ENCODE measurements at regions not wholly inside any gene's neighbourhood (a gene's known extent, or its start where the extent isn't known, plus 50 kb on each side); places are given as distances from the start of the nearest gene placed in this dataset.
"Not testable (repeated sequence)": the region's sequence is repeated elsewhere in the genome, so short reads cannot be mapped to it uniquely, and the experiment has no call there.

DNA sequence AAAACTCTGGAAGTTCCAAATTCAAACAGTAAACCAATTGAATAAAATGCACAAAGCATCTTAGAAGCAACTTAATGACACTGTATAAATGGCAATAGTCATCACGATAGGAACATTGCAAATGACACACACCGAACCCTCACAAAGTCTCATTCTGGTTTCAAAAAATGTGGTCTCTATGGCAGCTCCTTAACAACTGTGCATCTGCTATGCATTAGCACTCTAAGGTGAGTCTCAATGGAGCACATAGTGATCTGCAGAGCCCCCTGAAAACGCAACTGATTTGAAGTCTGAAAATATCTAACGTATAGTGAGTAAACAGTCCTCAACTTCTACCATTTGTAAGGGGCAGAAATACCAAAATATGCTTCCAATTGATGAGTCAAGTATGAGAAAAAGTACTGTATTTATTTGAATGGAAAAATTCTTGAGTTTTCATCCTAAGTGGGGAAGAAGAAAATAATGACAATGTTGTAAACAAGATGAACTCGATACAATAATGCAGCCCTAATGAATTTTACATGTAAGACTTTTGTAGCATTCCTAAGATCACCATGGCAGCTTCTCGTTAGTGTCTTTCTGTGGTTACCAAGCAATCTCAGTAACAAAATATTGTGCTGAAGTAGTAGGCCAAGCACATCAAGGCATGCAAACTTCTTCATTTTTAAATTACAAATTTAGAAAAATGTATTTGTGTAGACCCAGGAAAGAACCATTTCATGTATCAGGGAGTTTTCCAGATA, 517.5 kb upstream of the FAM174A start:
- no peak for DNase-seq (ENCODE audit: low read depth)

DNA sequence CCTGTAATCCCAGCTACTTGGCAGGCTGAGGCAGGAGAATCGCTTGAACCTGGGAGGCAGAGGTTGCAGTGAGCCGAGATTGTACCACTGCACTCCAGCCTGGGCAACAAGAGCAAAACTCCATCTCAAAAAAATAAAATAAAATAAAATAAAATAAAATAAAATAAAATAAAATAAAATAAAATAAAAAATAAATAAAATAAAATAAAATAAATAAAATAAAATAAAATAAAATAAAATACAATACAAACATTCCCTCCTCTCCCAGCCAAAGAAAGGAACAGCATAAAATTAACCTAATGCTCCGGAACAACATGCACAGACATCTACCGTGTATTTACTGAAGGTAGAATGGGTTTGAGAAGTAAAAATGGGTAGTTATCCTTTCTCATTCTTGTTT, 521.9 kb upstream of the FAM174A start:
- not testable (repeated sequence) for DNase-seq (ENCODE audit: low read depth)

DNA sequence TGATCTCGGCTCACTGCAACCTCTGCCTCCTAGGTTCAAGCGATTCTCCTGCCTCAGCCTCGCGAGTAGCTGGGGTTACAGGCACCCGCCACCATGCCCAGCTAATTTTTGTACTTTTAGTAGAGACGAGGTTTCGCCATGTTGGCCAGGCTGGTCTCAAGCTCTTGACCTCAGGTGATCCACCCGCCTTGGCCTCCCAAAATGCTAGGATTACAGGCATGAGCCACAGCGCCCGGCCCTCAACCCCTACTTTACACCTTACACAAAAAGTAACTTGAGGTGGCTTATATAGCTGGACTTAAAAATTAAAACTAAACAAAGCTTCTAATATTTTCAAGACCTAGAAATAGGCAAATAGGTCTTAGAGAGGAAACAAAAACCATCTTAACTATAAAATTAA, 524.0 kb upstream of the FAM174A start:
- DNase-seq (ENCODE audit: low read depth) = not testable (repeated sequence)

DNA sequence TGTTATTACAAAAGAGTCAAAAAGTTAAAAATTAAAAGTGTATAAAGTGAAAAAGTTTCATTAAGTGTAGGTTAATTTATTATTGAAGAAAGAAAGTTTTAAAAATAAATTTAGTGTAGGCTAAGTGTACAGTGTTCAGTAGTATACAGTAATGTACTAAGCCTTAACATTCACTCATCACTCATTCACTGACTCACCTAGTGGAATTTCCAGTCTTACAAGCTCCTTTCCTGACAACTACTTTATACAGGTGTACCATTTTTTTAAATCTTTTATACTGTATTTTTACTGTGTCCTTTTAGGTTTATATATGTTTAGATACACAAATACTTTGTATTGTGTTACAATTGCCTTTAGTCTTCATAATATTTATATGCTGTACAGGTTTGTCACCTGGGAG, 530.2 kb upstream of the FAM174A start:
- DNase-seq (ENCODE audit: low read depth) = no peak

DNA sequence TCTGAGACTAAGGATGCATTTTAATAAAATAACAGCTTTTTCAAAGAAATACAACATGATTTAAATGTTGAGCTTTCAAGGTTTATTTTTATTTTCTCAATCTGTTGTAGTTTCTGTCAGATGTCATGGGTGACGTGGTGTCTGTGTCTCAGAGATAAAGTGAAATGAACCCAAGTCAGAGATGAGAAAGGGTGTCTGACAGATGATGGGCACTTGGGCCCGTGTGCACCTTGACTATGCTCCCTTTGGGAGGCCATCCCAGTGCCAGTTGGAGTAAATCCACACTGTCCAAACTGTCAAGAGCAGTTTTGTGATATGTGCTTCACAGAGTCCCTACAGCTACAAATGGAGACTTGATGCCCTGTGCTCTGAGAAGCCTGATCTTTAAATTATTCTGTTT, 536.9 kb upstream of the FAM174A start:
- DNase-seq (ENCODE audit: low read depth) = no peak

DNA sequence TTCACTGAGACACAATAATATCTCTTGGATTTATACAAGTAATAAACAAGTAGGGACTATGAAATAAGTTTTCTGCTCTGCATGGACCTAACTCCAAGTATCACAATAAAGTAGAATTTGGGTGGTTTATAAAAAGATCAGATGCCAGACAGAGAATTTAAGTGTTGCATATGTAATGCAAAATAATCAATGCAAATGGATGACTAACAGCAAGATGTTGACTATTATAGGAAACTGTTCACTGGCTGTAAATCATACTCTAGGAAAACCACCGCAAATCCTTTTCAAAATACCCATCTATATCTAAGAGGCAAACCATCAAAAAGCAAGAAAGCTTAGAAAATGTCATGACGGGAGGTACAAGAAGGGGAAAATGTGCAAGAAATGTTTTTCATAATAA, 539.8 kb upstream of the FAM174A start:
- no peak for DNase-seq (ENCODE audit: low read depth)

DNA sequence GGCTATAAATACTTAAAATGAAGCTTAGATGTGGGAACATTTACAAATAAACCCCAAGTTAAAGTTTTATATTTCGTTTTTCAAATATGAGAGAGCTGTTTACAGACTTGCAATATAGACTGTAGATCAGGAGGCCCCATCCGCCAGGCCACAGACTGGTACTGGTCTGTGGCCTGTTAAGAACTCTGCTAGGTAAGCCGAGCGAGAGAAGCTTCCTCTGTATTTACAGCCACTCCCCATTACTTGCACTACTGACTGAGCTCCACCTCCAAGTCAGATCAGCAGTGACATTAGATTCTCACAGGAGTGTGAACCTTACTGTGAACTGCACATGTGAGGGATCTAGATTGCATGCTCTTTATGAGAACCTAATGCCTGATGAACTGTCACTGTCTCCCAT, 561.4 kb upstream of the FAM174A start:
- DNase-seq (ENCODE audit: low read depth) = no peak

DNA sequence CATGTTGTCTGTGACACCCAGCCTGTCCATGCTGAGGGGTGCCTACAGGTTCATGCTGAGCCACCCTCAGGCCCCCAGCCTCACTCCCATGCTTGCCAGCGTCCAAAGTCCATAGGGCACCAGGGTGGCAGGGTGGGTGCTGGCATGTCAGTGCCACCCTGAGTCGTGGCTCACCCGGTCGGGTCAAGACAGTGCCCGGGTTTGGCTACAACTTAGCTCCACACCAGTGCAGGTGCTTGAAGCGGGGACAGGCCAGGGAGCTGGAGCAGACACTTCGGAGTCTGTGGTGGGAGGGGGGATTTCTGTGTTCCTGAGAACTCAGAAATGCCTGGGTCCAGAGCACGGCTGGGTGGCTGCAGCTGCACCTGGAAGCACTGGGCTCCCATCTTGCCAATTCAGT, 579.2 kb upstream of the FAM174A start:
- DNase-seq (ENCODE audit: low read depth) = no peak

DNA sequence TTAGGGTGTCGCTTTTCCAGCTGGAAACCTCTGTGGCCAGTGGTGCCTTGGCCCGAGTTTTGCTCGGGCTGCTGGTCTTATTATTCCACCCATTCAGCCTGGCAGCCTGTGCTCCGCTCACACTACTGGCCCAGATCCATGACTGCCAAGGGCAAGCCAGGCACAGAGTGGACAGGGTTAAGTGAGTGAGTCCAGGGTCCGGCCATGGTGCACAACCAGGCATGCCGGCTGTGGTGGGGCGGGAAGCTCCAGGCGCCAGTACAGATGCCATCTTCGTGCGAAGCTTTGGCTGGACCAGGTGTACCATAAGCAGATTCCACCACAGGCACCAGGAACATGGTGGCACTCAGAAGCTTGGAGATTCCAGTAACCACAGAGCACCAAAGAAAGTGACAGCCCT, 580.2 kb upstream of the FAM174A start:
- DNase-seq (ENCODE audit: low read depth) = no peak

DNA sequence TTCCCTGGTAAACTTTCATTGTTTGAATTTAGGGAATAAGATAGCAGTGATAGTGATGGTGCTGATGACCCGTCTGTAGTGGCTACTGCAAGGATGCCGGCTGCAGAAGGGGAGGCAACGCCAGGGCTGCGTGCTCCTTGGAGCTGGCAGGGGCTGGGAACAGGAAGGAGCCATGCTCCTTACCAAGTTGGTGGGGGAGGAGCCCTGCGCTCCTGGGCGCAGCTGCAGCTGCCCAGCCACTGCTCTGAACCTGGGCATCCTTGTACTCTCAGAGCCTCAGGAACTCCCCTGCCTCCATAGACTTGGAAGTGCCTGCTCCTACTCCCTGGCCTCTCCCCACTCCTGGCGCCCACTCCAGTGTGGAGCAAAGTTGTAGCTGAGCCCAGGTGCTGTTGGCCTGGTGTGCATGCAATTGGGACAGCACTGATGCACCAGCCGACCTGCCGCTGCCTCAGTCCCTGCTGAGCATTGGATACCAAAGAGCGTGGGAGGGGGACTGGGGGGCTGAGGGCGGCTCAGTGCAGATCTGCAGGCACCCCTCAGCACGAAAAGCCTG, 585.1 kb upstream of the FAM174A start:
- no peak for DNase-seq (ENCODE audit: low read depth)

DNA sequence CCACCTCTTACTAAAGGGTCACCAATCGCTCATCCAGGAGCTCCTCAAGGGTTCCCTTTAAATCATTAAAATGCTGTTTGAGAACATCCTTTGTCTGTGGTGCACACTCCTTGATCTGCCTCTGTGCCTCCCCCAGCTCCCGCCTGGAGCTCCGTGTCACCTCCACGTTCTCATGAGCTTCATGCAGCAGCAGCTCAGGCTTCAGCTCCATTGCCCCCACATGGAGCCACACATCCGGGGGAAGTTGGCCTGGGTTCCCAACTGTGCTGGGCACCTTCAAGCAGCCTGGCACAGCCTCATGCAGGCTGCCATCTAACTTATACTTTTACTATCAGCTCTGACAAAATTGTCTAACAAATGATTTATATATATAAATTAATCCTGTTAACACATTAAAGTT, 585.8 kb upstream of the FAM174A start:
- no peak for DNase-seq (ENCODE audit: low read depth)

DNA sequence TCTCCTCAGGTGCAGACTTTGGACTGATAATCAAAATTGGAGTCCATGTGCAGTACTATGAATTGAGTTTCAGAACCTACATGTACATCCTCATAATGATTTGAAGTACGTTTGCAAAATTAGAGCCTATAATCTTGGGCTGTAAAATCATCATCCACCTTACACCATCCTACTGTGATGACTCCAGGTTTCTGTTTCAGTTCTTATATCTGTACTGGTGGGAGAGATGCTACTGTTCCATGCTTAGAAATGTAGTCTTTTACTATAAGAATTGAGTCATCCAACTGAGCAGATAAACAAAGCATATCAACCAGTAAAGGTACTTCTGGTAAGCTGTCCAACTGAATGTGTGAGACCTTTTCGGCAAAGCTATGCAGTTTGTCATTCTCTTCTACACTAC, 586.3 kb upstream of the FAM174A start:
- no peak for DNase-seq (ENCODE audit: low read depth)

DNA sequence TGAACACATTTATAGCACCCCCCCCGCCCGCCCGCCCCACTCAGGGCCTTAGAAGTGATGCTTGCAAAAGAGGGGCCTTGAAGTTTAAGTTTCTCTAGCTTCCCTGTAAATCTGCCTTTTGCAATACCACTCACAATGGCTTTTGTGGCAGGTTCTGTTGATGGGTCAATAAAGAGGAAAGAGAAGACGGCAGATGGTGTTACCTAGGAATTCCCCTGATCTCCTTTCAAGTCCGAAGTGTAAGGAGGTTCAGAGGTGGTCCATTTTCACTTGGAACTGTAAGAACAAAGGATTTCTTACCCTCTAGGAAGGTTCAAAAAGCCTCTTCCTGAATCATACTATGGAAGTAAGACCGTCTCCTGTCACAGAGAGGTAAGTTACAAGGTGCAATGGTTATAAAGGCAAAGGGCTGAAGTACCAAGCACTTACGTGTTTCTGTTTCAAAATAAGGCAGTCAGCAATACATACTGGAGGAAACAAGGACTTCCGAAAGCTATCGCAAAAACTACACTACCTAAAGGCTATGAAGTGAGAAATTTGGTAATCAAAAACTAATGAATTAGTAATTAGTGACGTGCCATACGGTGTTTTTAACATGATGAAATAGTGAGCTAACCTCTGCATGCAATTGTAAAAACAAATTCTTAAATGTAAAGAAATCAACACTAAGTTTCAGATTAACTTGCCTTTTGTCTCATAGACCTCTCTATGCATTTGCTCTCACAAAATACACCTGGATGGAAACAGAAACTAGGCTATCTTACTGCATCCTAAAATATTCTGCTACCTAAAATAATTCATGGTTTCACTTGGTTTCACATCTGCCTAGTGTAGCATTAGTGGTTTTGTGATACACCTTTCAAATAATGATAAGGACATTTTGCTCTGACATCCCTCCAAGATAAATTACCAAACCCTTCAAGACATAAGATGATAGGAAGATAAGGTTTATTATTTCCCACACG, 589.4 kb upstream of the FAM174A start:
- no peak for DNase-seq (ENCODE audit: low read depth)

DNA sequence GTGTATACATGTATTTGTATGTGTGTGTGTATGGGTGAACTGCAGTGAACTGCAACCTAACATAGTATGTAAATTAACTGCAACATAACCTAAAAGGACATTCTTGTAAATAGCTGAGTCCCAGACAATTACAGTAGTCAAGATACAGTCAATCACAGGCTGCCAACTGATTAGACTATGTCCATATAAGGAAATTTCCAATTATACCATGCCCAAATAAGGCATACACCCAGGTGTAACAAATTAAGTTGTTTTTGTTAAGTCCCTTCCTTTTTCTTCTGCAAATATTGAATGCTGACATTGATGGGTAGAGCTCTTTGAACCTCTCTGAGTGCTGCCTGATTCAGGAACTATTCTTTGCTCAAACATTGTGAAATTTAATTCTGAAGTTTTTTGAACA, 594.6 kb upstream of the FAM174A start:
- DNase-seq (ENCODE audit: low read depth) = no peak

DNA sequence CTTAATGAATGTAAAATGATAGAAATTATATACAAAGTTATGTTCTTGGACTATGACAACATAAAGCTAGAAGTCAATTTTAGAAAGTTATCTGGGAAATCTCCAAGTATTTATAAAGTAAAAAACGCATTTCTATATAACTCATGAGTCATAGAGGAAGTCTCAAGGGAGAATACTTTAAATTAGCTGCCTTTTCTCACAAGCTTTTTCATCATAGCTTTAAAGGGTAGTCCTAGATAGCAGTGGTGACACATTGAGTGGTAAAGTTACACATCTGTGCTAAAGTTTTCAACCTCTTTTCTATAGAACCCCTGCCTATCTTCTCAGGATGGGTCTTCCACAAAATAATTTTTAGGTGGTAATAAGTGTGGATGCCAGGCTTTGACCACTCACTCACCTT, 598.3 kb upstream of the FAM174A start:
- DNase-seq (ENCODE audit: low read depth) = no peak

DNA sequence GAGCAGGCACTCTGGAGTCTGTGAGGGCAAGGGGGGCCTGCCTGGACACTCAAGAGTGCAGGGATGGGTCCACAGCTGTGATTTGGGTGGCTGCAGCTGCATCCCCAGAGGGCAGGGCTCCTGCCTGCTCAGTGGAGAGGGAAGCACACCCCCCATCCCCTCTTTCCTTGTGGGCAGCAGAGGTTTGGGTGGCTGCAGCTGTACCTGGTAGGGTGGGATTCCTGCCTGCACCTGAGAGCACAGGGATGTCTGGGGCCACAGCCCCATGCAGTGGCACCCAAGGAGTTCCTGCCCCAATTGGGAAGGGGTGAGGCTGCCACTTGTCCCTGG, 605.4 kb upstream of the FAM174A start:
- no peak for DNase-seq (ENCODE audit: low read depth)

DNA sequence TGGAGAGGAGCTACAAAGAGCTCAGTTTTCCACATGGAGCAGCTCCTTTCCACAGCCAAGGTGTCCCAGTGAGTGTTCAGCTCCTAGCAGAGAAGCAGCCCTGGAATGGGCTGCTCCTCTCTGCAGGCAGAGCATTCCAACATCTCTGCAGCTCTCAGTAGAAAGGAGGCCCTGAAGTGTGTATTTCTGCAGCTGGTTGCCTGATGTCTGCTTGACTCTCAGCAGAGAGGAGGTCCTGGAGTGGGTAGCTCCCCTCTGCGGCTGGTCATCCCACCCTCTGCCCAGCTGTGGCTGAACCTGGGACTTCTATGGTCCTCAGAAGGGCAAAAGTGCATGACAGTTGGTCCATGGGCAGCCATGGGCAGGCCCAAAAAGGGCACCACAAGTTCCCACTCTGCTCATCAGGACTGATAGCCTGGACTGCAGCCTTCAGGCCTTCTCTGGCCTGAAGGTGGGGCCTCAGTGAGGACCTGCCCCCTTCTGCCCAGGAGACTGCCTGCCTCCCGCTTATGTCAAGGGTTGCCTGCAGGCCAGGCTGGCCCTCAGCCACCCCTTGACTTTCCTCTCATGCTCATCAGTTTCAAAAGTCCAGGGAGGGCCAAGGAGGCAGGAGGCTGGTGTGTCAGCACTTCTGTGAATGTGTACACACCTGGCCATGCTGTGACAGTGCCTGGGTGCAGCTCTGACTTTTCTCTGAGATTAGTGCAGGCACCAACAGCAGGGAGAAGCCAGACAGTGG, 605.9 kb upstream of the FAM174A start:
- DNase-seq (ENCODE audit: low read depth) = no peak

DNA sequence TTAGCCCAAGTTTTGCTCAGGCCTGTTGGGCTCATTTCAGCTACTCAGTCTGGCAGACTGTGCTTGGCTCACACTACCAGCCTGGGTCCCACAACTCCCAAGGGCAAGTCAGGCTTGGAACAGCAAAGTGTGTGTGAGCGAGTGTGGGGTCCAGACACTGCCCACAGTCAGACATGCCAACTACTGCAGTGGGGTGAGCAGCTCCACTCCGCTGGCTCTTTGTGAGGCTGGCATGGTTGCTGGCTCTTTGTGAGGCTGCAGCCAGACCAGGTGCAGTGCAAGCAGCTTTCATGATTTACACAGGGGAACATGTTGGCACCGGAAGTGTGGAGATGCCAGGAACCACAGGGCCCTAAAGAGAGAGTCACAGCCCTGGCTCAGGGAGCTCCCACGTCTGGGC, 606.7 kb upstream of the FAM174A start:
- no peak for DNase-seq (ENCODE audit: low read depth)

DNA sequence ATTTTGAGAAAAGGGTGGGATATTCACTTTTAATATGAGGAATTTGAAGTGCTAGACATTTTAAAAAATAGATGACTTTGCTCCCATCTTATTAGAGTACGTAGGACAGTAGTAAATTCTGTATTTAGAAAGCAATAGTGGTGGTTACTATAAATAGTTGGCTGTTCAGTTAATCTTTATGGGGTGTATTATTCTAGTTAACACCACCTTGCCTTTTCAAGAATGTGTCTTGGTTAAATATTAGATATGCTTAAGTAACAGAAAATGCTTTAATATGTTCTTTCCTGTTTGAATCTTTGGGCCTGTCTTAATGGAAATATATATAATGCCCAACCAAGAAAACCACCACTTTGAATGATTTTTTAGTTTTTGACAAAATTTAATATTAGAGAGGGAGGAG, 608.7 kb upstream of the FAM174A start:
- no peak for DNase-seq (ENCODE audit: low read depth)

DNA sequence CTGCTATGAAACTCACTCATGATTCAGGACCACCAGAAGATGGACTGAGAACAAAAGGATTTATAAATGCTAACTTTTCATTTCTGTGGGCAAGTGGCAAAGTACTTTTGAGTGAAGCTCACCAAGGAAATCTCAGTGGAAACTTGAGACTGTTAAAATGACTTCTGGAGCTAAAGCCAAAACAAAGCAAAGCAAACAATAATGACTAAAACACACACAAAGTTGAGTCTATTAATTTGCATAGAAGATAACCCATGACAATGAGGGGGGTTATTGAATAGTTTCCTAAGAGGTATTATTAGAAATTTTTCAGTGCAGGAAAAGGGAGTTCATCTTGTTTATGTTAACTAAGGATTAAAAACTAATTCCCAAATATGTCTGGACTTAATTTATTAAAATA, 612.8 kb upstream of the FAM174A start:
- no peak for DNase-seq (ENCODE audit: low read depth)

DNA sequence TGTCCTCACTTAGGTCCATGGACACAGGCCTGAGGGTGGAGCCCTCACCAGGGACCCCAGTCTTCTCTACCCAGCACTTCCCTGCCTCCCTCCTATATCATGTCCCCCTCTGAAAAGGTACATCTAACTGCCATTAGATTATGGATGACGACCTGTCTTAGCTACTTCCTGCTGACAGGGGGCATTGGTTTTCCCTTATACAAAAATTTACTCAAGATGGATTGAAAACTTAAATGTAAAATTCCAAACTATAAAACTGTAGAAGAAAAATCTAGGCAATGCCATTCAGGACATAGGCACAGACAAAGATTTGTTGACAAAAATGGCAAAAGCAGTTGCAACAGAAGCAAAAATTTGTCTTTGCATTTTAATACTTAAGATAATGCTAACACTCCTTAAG, 623.2 kb upstream of the FAM174A start:
- no peak for DNase-seq (ENCODE audit: low read depth)

DNA sequence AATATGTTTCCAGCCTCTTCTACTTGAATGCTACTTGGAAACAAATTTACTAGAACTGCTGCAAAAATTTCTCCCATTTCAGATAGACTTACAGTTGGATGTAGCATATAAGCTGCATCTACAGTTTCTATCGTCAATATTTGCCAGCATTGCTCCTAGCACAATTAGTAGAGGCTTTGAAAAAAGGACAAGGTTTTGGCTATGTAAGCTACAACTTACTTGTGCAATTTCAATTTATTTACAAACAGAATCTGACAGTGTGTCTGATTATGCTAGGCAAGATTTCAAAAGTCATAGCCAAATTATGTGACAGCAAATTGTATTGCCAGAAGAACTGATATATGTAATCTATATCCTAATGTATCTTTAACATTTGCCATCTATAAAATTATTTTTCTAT, 628.4 kb upstream of the FAM174A start:
- no peak for DNase-seq (ENCODE audit: low read depth)

DNA sequence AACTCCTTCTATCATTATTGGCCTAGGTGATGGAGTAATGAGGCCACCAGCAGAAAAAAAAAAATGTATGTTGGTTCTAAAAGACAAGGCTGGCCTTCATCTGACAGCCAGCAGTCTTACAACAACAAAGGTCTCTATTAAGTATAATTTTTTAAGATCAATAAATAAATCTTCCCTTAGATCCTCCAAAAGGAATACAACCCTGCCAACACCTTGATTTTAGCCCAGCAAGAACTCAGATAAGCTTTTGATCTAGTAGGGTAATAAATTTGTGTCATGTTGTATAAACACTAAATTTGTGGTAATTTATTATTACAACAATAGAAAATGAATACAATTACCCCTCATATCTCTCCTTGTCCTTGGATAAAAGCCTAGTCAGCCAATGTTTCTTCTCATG, 633.2 kb upstream of the FAM174A start:
- no peak for DNase-seq (ENCODE audit: low read depth)

All from T follicular helper cell (primary cell).